SU-DHL-6 (cell line): ENCODE measurements at regions not wholly inside any gene's neighbourhood (a gene's known extent, or its start where the extent isn't known, plus 50 kb on each side); places are given as distances from the start of the nearest gene placed in this dataset.

Experiments
- H2AFZ ChIP-seq: fragments of 200-600 bp; sonication (generic); 2 replicates; pipeline ENCODE4 v1.6.1; 2014; ENCODE audit warnings: low read depth, mild to moderate bottlenecking, moderate library complexity, mixed read lengths, antibody characterized with exemption, low read length; ENCODE audit not compliant: severe bottlenecking
- H3F3A ChIP-seq: fragments of 200-600 bp; shearing (Covaris generic); 2 replicates; pipeline ENCODE4 v1.6.0; 2016; ENCODE audit warnings: antibody characterized with exemption, mild to moderate bottlenecking; ENCODE audit not compliant: insufficient read depth
- H3K27ac ChIP-seq: fragments of 200-600 bp; sonication (generic); 2 replicates; pipeline ENCODE4 v1.5.1; 2016; ENCODE audit warnings: low read depth, mild to moderate bottlenecking, low read length, moderate library complexity, mixed read lengths
- H3K27me3 ChIP-seq: fragments of 200-600 bp; sonication (generic), shearing (Covaris generic); 2 replicates; pipeline ENCODE4 v1.6.0; 2014; ENCODE audit warnings: mild to moderate bottlenecking, low read length
- H3K36me3 ChIP-seq: fragments of 200-600 bp; sonication (generic); 2 replicates; pipeline ENCODE4 v1.6.1; 2014; ENCODE audit warnings: mild to moderate bottlenecking, low read length, mixed read lengths
- H3K4me2 ChIP-seq: fragments of 300-600, 200-600 bp; shearing (Covaris generic), sonication (generic); 2 replicates; pipeline ENCODE4 v1.6.0; 2014; ENCODE audit warnings: low read length, low read depth, mild to moderate bottlenecking; ENCODE audit not compliant: poor library complexity, severe bottlenecking
- H3K4me3 ChIP-seq: fragments of 200-600 bp; sonication (generic); 2 replicates; pipeline ENCODE4 v1.5.1; 2014; ENCODE audit warnings: antibody characterized with exemption, low read length, mild to moderate bottlenecking, mixed read lengths; ENCODE audit not compliant: insufficient read depth, poor library complexity, severe bottlenecking
- H3K79me2 ChIP-seq: fragments of 200-600 bp; sonication (generic); 2 replicates; pipeline ENCODE4 v1.6.1; 2014; ENCODE audit warnings: mild to moderate bottlenecking, low read length, moderate library complexity; ENCODE audit not compliant: insufficient read depth
- H3K9ac ChIP-seq: fragments of 200-600 bp; sonication (generic); 2 replicates; pipeline ENCODE4 v1.7.0; 2014; ENCODE audit warnings: mild to moderate bottlenecking, low read length
- H3K9me2 ChIP-seq: fragments of 200-600 bp; sonication (generic); replicated peaks from 2 replicates; pipeline ENCODE4 v1.6.1; 2014; ENCODE audit warnings: low read length; ENCODE audit not compliant: insufficient read depth
- H3K9me3 ChIP-seq: fragments of 200-600 bp; sonication (generic); 2 replicates; pipeline ENCODE4 v1.6.1; 2014; ENCODE audit warnings: low read length, mixed read lengths; ENCODE audit not compliant: insufficient read depth
- H4K20me1 ChIP-seq: fragments of 200-600 bp; sonication (generic); 2 replicates; pipeline ENCODE4 v1.6.1; 2014; ENCODE audit warnings: low read depth, mild to moderate bottlenecking, antibody characterized with exemption, low read length, moderate library complexity, mixed read lengths
- CTCF ChIP-seq: fragments of 200-600 bp; sonication (generic); IDR thresholded peaks from one replicate; pipeline ENCODE4 v1.5.1; 2017; ENCODE audit warnings: antibody characterized with exemption, mild to moderate bottlenecking, low read length, moderate library complexity; ENCODE audit not compliant: insufficient read depth, poor library complexity, severe bottlenecking
- EZH2phosphoT487 ChIP-seq: fragments of 200-600 bp; sonication (generic), shearing (Covaris generic); conservative IDR thresholded peaks from 2 replicates; pipeline ENCODE4 v1.6.1; 2018; ENCODE audit warnings: mild to moderate bottlenecking, antibody characterized with exemption, low read length, moderate library complexity, mixed read lengths

GRCh38 chr7:21215307-21215706 lies 212.6 kb upstream of the SP4 start:
- no peaks in the 10 kb centered on the region for H3K36me3 ChIP-seq
- no peak overlapping the region for H2AFZ ChIP-seq
- H3K9me2 ChIP-seq: no peaks in the 10 kb centered on the region
- no peak for TF ChIP-seq EZH2phosphoT487
- TF ChIP-seq CTCF: no peak
- no peak overlapping the region for H3K9ac ChIP-seq
- H3K79me2 ChIP-seq: no peaks in the 10 kb centered on the region
- H3F3A ChIP-seq: no peaks in the 10 kb centered on the region
- H3K4me2 ChIP-seq: no peak overlapping the region
- H3K27ac ChIP-seq: no peak overlapping the region
- no peaks in the 10 kb centered on the region for H3K27me3 ChIP-seq
- no peak overlapping the region for H3K4me3 ChIP-seq
- H3K9me3 ChIP-seq: no peaks in the 10 kb centered on the region
- H4K20me1 ChIP-seq: no peaks in the 10 kb centered on the region

GRCh38 chr7:21217365-21217764 lies 210.5 kb upstream of the SP4 start:
- Histone ChIP-seq H3K9ac (no peak overlapping the region), H3K36me3 (no peaks in the 10 kb centered on the region), H4K20me1 (no peaks in the 10 kb centered on the region), H3K27me3 (no peaks in the 10 kb centered on the region), H3K9me3 (no peaks in the 10 kb centered on the region), H3F3A (no peaks in the 10 kb centered on the region), H3K79me2 (no peaks in the 10 kb centered on the region), H3K4me3 (no peak overlapping the region), H3K27ac (no peak overlapping the region), H3K4me2 (no peak overlapping the region), H3K9me2 (no peaks in the 10 kb centered on the region), H2AFZ (no peak overlapping the region)
- TF ChIP-seq EZH2phosphoT487 (no peak), CTCF (no peak)

- Histone ChIP-seq H3K9me2 (no peaks in the 10 kb centered on the region), H3K4me2 (no peak overlapping the region), H3K4me3 (no peak overlapping the region), H2AFZ (no peak overlapping the region), H3K27me3 (no peaks in the 10 kb centered on the region), H4K20me1 (no peaks in the 10 kb centered on the region), H3K27ac (no peak overlapping the region), H3K9ac (no peak overlapping the region), H3F3A (no peaks in the 10 kb centered on the region), H3K79me2 (no peaks in the 10 kb centered on the region), H3K9me3 (no peaks in the 10 kb centered on the region), H3K36me3 (no peaks in the 10 kb centered on the region)
- TF ChIP-seq CTCF: no peak
- no peak for TF ChIP-seq EZH2phosphoT487
Observed at GRCh38 chr7:21218155-21218554, 209.7 kb upstream of the SP4 start.

GRCh38 chr7:21221130-21221529 lies 206.8 kb upstream of the SP4 start:
- Histone ChIP-seq H3K27ac (no peak overlapping the region), H3K9me3 (no peaks in the 10 kb centered on the region), H3K9me2 (no peaks in the 10 kb centered on the region), H3K36me3 (no peaks in the 10 kb centered on the region), H3K79me2 (no peaks in the 10 kb centered on the region), H3K4me2 (no peak overlapping the region), H3K9ac (no peak overlapping the region), H3F3A (no peaks in the 10 kb centered on the region), H3K4me3 (no peak overlapping the region), H3K27me3 (no peaks in the 10 kb centered on the region), H2AFZ (no peak overlapping the region), H4K20me1 (no peaks in the 10 kb centered on the region)
- TF ChIP-seq EZH2phosphoT487: no peak
- TF ChIP-seq CTCF: no peak
